HG02588 (cell line): ENCODE measurements at regions not wholly inside any gene's neighbourhood (a gene's known extent, or its start where the extent isn't known, plus 50 kb on each side); places are given as distances from the start of the nearest gene placed in this dataset.

ENCODE experiments used
- ATAC-seq: cut with Tn5 transposase; IDR thresholded peaks from one replicate; pipeline ENCODE4 v1.9.1; 2021; ENCODE audit warnings: mild to moderate bottlenecking, moderate library complexity; ENCODE audit not compliant: unreplicated experiment

GRCh38 chr17:68749349-68750207 lies 148.4 kb upstream of the FAM20A start:
- no peak for ATAC-seq

- no peak for ATAC-seq
Measured at GRCh38 chr17:68748381-68748780, 147.2 kb upstream of the FAM20A start.

- no peak for ATAC-seq
Measured at GRCh38 chr17:68740555-68741447, 139.6 kb upstream of the FAM20A start.

- no peak for ATAC-seq
Measured at GRCh38 chr17:68737761-68738443, 136.7 kb upstream of the FAM20A start.

- no peak for ATAC-seq
Measured at GRCh38 chr17:68734931-68735330, 133.8 kb upstream of the FAM20A start.

GRCh38 chr17:68734187-68734900 lies 133.2 kb upstream of the FAM20A start:
- no peak for ATAC-seq

- no peak for ATAC-seq
Measured at GRCh38 chr17:68733241-68734176, 132.3 kb upstream of the FAM20A start.

- no peak for ATAC-seq
Measured at GRCh38 chr17:68732301-68732749, 131.2 kb upstream of the FAM20A start.

GRCh38 chr17:68731465-68731864 lies 130.3 kb upstream of the FAM20A start:
- ATAC-seq, result no peak

GRCh38 chr17:68719431-68719830 lies 118.3 kb upstream of the FAM20A start:
- no peak for ATAC-seq

GRCh38 chr17:68718926-68719325 lies 117.8 kb upstream of the FAM20A start:
- ATAC-seq, result no peak

- no peak for ATAC-seq
Measured at GRCh38 chr17:68718465-68718864, 117.3 kb upstream of the FAM20A start.

GRCh38 chr17:68714676-68715075 lies 113.5 kb upstream of the FAM20A start:
- ATAC-seq, result no peak

- no peak for ATAC-seq
Measured at GRCh38 chr17:68711858-68712257, 110.7 kb upstream of the FAM20A start.

- no peak for ATAC-seq
Measured at GRCh38 chr17:68710976-68711375, 109.8 kb upstream of the FAM20A start.

GRCh38 chr17:68710035-68710780 lies 109.0 kb upstream of the FAM20A start:
- ATAC-seq, result no peak

GRCh38 chr17:68709461-68709860 lies 108.3 kb upstream of the FAM20A start:
- ATAC-seq, result no peak

GRCh38 chr17:68707031-68707430 lies 105.9 kb upstream of the FAM20A start:
- no peak for ATAC-seq
